Panc1 (cell line): ENCODE measurements at regions not wholly inside any gene's neighbourhood (a gene's known extent, or its start where the extent isn't known, plus 50 kb on each side); places are given as distances from the start of the nearest gene placed in this dataset.
"Not testable (repeated sequence)": the region's sequence is repeated elsewhere in the genome, so short reads cannot be mapped to it uniquely, and the experiment has no call there.

Experiments
- POLR2AphosphoS5 ChIP-seq: IDR thresholded peaks from 2 replicates; pipeline ENCODE4 v1.6.1; 2012; ENCODE audit warnings: mild to moderate bottlenecking, low read depth, low read length, moderate library complexity
- REST ChIP-seq, 2 experiments: IDR thresholded peaks; 2 replicates each; pipeline ENCODE4 v1.6.1; 2011 to 2012; ENCODE audit warnings: low read depth in 2 of 2, control low read depth in 1 of 2, low read length in 1 of 2, mild to moderate bottlenecking in 1 of 2, moderate library complexity in 1 of 2; ENCODE audit not compliant: insufficient read depth in 1 of 2
- TF ChIP-seq, protein P1 (sequence below): fragments of 450-650 bp; IDR thresholded peaks from 2 replicates; pipeline ENCODE4 v1.5.1; 2017; ENCODE audit warnings: mild to moderate bottlenecking

- TF ChIP-seq REST (IDR thresholded peaks at IDR 0.05; ENCODE audit: insufficient read depth in 1 of 2, low read depth in 2 of 2, low read length in 1 of 2); POLR2AphosphoS5: not testable (repeated sequence)
- TF ChIP-seq, protein P1, sequence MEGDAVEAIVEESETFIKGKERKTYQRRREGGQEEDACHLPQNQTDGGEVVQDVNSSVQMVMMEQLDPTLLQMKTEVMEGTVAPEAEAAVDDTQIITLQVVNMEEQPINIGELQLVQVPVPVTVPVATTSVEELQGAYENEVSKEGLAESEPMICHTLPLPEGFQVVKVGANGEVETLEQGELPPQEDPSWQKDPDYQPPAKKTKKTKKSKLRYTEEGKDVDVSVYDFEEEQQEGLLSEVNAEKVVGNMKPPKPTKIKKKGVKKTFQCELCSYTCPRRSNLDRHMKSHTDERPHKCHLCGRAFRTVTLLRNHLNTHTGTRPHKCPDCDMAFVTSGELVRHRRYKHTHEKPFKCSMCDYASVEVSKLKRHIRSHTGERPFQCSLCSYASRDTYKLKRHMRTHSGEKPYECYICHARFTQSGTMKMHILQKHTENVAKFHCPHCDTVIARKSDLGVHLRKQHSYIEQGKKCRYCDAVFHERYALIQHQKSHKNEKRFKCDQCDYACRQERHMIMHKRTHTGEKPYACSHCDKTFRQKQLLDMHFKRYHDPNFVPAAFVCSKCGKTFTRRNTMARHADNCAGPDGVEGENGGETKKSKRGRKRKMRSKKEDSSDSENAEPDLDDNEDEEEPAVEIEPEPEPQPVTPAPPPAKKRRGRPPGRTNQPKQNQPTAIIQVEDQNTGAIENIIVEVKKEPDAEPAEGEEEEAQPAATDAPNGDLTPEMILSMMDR: not testable (repeated sequence)
These were observed 4021.5 kb upstream of the TPTE start for GRCh38 chr21:6499866-6500265.
